ENCODE measurements at regions not wholly inside any gene's neighbourhood (a gene's known extent, or its start where the extent isn't known, plus 50 kb on each side); places are given as distances from the start of the nearest gene placed in this dataset.
"Not testable (repeated sequence)": the region's sequence is repeated elsewhere in the genome, so short reads cannot be mapped to it uniquely, and the experiment has no call there.

DNA sequence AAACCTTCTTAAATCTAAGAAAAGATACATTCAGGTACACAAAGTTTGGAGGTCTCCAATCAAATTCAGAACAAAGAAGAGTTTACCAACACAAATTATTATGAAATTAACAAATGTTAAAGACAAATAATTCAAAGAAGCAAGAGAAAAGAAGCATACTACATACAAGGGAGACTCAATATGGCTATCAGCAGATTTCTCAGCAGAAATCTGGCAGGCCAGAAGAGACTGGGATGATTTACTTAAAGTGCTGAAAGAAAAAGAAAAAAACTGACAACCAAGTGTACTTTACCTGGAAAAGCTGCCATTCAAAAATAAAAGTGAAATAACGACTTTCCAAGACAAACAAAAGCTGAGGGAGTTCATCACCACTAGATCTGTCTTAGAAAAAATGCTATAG lies 64.4 kb upstream of the HTR2C start:
- intact Hi-C loops (cut with micrococcal nuclease), result no loop called here
- ATAC-seq, result no peak
- ChIA-PET RAD21 (ENCODE audit: low non-redundant PET in 1 of 2, low total read pairs in 2 of 2, uncharacterized antibody in 2 of 2, unreplicated experiment in 2 of 2) (no interaction called here), POLR2A (no interaction called here), CTCF (no interaction called here)
- H3K36me3 ChIP-seq (ENCODE audit: control insufficient read depth in 1 of 2, insufficient read depth in 2 of 2, low read length in 2 of 2), result no peaks in the 10 kb centered on the region
- no peak for TF ChIP-seq RAD21 (IDR thresholded peaks at IDR 0.05; ENCODE audit: low read depth)
- TF ChIP-seq POLR2A (IDR thresholded peaks at IDR 0.05; ENCODE audit: borderline replicate concordance, extremely low read depth, insufficient read depth, insufficient read length), result no peak
- no peak for TF ChIP-seq FOSL1 (IDR thresholded peaks at IDR 0.05; ENCODE audit: low read depth)
- TF ChIP-seq, protein P1, sequence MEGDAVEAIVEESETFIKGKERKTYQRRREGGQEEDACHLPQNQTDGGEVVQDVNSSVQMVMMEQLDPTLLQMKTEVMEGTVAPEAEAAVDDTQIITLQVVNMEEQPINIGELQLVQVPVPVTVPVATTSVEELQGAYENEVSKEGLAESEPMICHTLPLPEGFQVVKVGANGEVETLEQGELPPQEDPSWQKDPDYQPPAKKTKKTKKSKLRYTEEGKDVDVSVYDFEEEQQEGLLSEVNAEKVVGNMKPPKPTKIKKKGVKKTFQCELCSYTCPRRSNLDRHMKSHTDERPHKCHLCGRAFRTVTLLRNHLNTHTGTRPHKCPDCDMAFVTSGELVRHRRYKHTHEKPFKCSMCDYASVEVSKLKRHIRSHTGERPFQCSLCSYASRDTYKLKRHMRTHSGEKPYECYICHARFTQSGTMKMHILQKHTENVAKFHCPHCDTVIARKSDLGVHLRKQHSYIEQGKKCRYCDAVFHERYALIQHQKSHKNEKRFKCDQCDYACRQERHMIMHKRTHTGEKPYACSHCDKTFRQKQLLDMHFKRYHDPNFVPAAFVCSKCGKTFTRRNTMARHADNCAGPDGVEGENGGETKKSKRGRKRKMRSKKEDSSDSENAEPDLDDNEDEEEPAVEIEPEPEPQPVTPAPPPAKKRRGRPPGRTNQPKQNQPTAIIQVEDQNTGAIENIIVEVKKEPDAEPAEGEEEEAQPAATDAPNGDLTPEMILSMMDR (IDR thresholded peaks at IDR 0.05 in 2 of 3, conservative IDR thresholded peaks at IDR 0.05 in 1 of 3; ENCODE audit: borderline replicate concordance in 1 of 3, insufficient read depth in 1 of 3, low read depth in 2 of 3, low read length in 2 of 3), result no peak
- no peak for TF ChIP-seq YY1 (IDR thresholded peaks at IDR 0.05; ENCODE audit: extremely low read depth, insufficient replicate concordance, low read depth, low read length)
- TF ChIP-seq, protein P2, sequence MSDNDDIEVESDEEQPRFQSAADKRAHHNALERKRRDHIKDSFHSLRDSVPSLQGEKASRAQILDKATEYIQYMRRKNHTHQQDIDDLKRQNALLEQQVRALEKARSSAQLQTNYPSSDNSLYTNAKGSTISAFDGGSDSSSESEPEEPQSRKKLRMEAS (IDR thresholded peaks at IDR 0.05), result no peak
- TF ChIP-seq SP1 (IDR thresholded peaks at IDR 0.05; ENCODE audit: low read depth), result no peak
- TF ChIP-seq, protein P3, sequence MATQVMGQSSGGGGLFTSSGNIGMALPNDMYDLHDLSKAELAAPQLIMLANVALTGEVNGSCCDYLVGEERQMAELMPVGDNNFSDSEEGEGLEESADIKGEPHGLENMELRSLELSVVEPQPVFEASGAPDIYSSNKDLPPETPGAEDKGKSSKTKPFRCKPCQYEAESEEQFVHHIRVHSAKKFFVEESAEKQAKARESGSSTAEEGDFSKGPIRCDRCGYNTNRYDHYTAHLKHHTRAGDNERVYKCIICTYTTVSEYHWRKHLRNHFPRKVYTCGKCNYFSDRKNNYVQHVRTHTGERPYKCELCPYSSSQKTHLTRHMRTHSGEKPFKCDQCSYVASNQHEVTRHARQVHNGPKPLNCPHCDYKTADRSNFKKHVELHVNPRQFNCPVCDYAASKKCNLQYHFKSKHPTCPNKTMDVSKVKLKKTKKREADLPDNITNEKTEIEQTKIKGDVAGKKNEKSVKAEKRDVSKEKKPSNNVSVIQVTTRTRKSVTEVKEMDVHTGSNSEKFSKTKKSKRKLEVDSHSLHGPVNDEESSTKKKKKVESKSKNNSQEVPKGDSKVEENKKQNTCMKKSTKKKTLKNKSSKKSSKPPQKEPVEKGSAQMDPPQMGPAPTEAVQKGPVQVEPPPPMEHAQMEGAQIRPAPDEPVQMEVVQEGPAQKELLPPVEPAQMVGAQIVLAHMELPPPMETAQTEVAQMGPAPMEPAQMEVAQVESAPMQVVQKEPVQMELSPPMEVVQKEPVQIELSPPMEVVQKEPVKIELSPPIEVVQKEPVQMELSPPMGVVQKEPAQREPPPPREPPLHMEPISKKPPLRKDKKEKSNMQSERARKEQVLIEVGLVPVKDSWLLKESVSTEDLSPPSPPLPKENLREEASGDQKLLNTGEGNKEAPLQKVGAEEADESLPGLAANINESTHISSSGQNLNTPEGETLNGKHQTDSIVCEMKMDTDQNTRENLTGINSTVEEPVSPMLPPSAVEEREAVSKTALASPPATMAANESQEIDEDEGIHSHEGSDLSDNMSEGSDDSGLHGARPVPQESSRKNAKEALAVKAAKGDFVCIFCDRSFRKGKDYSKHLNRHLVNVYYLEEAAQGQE (IDR thresholded peaks at IDR 0.05; ENCODE audit: low read depth), result no peak
- TF ChIP-seq, protein P4, sequence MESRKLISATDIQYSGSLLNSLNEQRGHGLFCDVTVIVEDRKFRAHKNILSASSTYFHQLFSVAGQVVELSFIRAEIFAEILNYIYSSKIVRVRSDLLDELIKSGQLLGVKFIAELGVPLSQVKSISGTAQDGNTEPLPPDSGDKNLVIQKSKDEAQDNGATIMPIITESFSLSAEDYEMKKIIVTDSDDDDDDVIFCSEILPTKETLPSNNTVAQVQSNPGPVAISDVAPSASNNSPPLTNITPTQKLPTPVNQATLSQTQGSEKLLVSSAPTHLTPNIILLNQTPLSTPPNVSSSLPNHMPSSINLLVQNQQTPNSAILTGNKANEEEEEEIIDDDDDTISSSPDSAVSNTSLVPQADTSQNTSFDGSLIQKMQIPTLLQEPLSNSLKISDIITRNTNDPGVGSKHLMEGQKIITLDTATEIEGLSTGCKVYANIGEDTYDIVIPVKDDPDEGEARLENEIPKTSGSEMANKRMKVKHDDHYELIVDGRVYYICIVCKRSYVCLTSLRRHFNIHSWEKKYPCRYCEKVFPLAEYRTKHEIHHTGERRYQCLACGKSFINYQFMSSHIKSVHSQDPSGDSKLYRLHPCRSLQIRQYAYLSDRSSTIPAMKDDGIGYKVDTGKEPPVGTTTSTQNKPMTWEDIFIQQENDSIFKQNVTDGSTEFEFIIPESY (IDR thresholded peaks at IDR 0.05; ENCODE audit: extremely low read depth, insufficient replicate concordance, low read length), result no peak
- TF ChIP-seq POLR2AphosphoS5 (IDR thresholded peaks at IDR 0.05; ENCODE audit: low read depth, low read length), result no peak
- H3K27me3 ChIP-seq (ENCODE audit: insufficient read depth, low read length), result no peaks in the 10 kb centered on the region
- no peaks in the 10 kb centered on the region for H3K9me2 ChIP-seq (ENCODE audit: insufficient read depth)
- H4K20me1 ChIP-seq (ENCODE audit: insufficient read depth), result no peaks in the 10 kb centered on the region
- H3K27ac ChIP-seq (ENCODE audit: low read depth, low read length), result no peak overlapping the region
- no peaks in the 10 kb centered on the region for H3K4me1 ChIP-seq (ENCODE audit: control insufficient read depth in 1 of 2, insufficient read depth in 2 of 2, low read length in 2 of 2)
- H3K9ac ChIP-seq (ENCODE audit: low read length), result no peak overlapping the region
- DNase-seq (ENCODE audit: low read depth, low spot score), result no peak
- H2AFZ ChIP-seq (ENCODE audit: low read depth, low read length, poor library complexity, severe bottlenecking), result no peak overlapping the region
- no peak overlapping the region for H3K4me2 ChIP-seq (ENCODE audit: low read length)
- no peaks in the 10 kb centered on the region for H3K79me2 ChIP-seq (ENCODE audit: insufficient read depth, low read length)
- no peak overlapping the region for H3K4me3 ChIP-seq (replicated peaks in 1 of 2; ENCODE audit: low read depth in 1 of 2, low read length in 2 of 2)
- no TSS peak for BruUV-seq (replicated peaks)
- H3K9me3 ChIP-seq (ENCODE audit: control insufficient read depth in 1 of 2, insufficient read depth in 1 of 2, low read depth in 1 of 2, low read length in 2 of 2), result no peaks in the 10 kb centered on the region

DNA sequence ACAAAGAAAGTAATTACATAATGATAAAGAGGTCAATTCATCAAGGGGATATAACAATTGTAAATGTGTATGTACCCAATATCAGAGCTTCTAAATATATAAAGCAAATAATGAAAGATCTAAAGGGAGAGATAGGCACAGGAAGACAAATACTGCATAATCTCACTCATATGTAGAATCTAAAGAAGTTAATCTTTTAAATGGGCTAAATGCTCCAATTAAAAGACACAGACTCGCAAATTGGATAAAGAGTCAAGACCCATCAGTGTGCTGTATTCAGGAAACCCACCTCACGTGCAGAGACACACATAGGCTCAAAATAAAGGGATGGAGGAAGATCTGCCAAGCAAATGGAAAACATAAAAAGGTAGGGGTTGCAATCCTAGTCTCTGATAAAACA lies 63.2 kb upstream of the HTR2C start:
- H3K27me3 ChIP-seq (ENCODE audit: insufficient read depth, low read length); intact Hi-C loops (cut with micrococcal nuclease); H3K4me2 ChIP-seq (ENCODE audit: low read length); H3K79me2 ChIP-seq (ENCODE audit: insufficient read depth, low read length); POLR2A ChIA-PET; H3K36me3 ChIP-seq (ENCODE audit: control insufficient read depth in 1 of 2, insufficient read depth in 2 of 2, low read length in 2 of 2); DNase-seq (ENCODE audit: low read depth, low spot score); RAD21 ChIA-PET (ENCODE audit: low non-redundant PET in 1 of 2, low total read pairs in 2 of 2, uncharacterized antibody in 2 of 2, unreplicated experiment in 2 of 2); H3K9me2 ChIP-seq (ENCODE audit: insufficient read depth); BruUV-seq (replicated peaks); ATAC-seq; CTCF ChIA-PET; H2AFZ ChIP-seq (ENCODE audit: low read depth, low read length, poor library complexity, severe bottlenecking); H3K4me1 ChIP-seq (ENCODE audit: control insufficient read depth in 1 of 2, insufficient read depth in 2 of 2, low read length in 2 of 2); H4K20me1 ChIP-seq (ENCODE audit: insufficient read depth); H3K27ac ChIP-seq (ENCODE audit: low read depth, low read length); H3K9me3 ChIP-seq (ENCODE audit: control insufficient read depth in 1 of 2, insufficient read depth in 1 of 2, low read depth in 1 of 2, low read length in 2 of 2); H3K9ac ChIP-seq (ENCODE audit: low read length); H3K4me3 ChIP-seq (replicated peaks in 1 of 2; ENCODE audit: low read depth in 1 of 2, low read length in 2 of 2): not testable (repeated sequence)
